SH-SY5Y (cell line): ENCODE measurements at regions not wholly inside any gene's neighbourhood (a gene's known extent, or its start where the extent isn't known, plus 50 kb on each side); places are given as distances from the start of the nearest gene placed in this dataset.

ENCODE experiments used
- GATA2 ChIP-seq: IDR thresholded peaks from 2 replicates; pipeline ENCODE4 v1.6.1; 2011; ENCODE audit warnings: mild to moderate bottlenecking, low read depth, low read length
- GATA3 ChIP-seq: IDR thresholded peaks from 2 replicates; pipeline ENCODE4 v1.6.1; 2011; ENCODE audit warnings: low read depth, mild to moderate bottlenecking, low read length, moderate library complexity

DNA sequence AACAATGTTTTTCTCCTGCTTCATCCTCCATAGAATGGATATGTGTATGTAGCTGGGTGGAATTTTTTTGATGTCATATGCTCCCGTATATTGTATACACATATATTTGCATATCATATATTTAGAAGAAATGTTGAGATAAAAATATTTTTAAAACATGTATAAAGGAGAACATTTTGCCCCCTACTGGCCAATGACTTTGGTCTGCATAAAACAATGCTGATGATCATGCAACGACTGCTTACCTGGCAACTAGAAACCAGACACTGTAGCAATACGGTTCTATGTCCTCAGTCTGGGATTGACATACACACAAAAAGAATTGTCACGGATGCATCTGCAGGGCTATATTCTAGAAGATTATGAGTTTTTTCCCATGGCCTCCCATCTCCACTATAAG lies 503.6 kb downstream of the ELAVL2 start:
- TF ChIP-seq GATA3 (no peak), GATA2 (no peak)
